ENCODE measurements at regions not wholly inside any gene's neighbourhood (a gene's known extent, or its start where the extent isn't known, plus 50 kb on each side); places are given as distances from the start of the nearest gene placed in this dataset.

DNA sequence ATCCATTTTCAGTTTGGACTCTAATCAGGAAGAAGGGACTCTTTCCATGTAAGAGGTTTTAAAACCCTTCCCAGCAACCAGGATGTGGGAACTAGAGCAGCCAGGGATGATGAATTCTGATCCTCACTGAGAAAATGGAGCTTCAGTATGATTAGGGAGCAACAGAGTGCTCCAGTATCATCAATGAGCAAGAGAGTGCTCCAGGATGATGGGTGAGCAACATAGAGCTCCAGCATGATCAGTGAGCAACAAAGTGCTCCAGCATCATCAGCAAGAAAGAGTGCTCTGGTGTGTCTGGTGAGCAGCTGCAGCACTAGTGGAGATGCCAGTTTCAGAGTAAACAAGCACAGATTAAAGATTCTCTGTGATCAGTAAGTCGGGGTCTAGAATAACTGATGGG is 106.4 kb upstream of the LPP start:
- DNase-seq (ENCODE audit: extremely low read depth, low read depth), result no peak
- no peak for TF ChIP-seq CTCF (IDR thresholded peaks at IDR 0.05; ENCODE audit: low read depth, low read length, missing control alignments)
- no peak overlapping the region for H3K4me3 ChIP-seq (replicated peaks; ENCODE audit: low read depth, low read length)

DNA sequence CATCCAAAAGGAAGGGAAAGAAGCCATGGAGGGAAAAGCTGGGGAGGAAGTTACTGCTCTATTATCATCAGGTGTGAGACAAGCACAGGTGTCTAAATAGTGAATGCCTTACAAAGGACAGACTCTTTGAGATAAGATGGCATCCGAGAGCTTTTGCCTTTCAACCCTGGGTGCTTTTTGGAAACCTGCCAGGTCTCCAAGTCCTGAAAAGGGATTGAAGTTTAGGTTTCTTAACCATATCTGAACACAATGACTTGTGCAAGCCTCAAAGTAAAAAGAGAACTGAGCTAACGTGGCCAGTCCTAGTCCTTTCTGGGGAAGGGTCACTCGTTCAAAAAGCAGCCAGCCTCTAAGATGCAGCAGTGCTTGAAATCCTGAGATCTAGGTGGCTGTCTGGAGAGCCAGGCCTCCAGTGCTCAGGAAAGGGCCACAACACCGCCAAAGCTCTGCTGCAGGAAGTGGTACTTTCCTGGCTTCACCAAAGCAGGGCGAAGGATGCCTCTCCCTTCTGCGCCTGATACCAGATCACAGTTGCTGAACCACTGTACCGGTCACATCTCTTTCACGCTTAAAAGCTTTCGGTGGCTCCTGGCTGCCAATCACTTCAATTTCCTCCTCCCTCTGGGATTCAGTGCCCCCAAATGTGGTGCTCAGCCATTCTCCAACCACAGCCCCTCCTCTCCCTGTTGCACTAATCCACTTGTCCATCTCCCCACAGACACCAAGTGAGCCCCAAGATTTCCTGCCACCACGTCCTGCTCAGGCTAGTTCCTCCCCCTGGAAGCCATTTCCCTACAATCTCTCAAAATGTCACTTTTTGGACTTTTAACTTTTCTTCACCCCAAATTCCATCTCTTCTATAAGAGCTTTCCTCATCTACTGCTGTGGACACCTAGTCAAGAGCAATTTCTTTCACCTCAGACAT is 104.1 kb upstream of the LPP start:
- TF ChIP-seq CTCF (IDR thresholded peaks at IDR 0.05; ENCODE audit: low read depth, low read length, missing control alignments), result no peak
- no peak for DNase-seq (ENCODE audit: extremely low read depth, low read depth)
- no peak overlapping the region for H3K4me3 ChIP-seq (replicated peaks; ENCODE audit: low read depth, low read length)

DNA sequence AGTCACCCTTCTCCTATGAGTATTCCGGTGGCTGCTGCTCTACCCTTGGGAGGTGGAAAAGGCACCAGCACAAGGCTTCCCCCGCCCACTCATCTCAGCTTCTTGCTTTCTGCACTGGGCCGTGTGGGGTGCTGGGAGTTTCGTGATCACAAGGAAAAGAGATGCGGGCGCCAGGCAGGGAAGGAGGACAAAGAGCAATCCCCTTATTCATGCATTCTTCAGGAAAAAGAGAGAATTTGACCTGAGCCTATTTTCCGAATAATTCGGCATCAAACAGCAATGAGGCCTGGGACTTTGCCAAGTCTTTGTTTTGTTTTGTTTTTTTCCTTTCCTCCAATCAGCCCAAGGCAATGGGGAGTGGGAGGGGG is 102.2 kb upstream of the LPP start:
- DNase-seq (ENCODE audit: extremely low read depth, low read depth), result no peak
- H3K4me3 ChIP-seq (replicated peaks; ENCODE audit: low read depth, low read length), result no peak overlapping the region
- TF ChIP-seq CTCF (IDR thresholded peaks at IDR 0.05; ENCODE audit: low read depth, low read length, missing control alignments), result no peak

- no peak overlapping the region for H3K4me3 ChIP-seq (replicated peaks; ENCODE audit: low read depth, low read length)
- no peak for TF ChIP-seq CTCF (IDR thresholded peaks at IDR 0.05; ENCODE audit: low read depth, low read length, missing control alignments)
- DNase-seq (ENCODE audit: extremely low read depth, low read depth), result no peak
Measured at GRCh38 chr3:188052169-188053035, 101.6 kb upstream of the LPP start.

- no peak for DNase-seq (ENCODE audit: extremely low read depth, low read depth)
- no peak overlapping the region for H3K4me3 ChIP-seq (replicated peaks; ENCODE audit: low read depth, low read length)
- TF ChIP-seq CTCF (IDR thresholded peaks at IDR 0.05; ENCODE audit: low read depth, low read length, missing control alignments), result no peak
Measured at GRCh38 chr3:188053036-188053340, 101.0 kb upstream of the LPP start.

DNA sequence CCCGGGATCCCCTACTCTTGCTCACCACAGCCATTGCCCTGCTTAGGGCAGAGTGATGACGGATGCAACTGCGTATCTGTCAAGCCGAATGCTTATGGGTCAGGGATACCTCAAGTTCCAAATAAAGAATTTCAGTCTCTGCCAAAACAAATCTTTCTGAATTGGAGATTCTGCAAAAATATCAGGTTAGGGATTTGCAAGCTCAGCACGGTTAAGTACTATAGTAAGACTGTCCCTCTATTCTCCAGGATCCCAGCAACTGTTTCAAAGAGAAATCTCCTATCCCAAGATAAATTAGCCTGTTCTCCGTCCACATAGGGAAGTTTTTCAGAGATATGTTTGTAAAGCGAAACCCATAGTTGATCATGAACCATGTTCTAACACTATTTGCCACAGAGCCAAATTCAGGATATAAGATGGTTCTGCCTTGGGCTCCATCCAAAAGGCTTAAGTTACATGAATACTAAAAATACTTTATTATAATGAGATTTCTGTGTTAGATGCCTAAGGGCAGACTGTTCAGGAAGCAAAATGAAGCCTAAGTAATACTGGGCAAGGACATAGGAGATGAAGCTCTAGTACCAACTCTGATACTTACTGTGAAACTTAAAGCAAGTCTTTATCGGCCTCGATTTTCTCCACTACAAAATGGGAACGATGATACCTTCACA is 100.1 kb upstream of the LPP start:
- DNase-seq (ENCODE audit: extremely low read depth, low read depth), result no peak
- TF ChIP-seq CTCF (IDR thresholded peaks at IDR 0.05; ENCODE audit: low read depth, low read length, missing control alignments), result no peak
- no peak overlapping the region for H3K4me3 ChIP-seq (replicated peaks; ENCODE audit: low read depth, low read length)
